Natural killer cell (primary cell): ENCODE measurements at regions not wholly inside any gene's neighbourhood (a gene's known extent, or its start where the extent isn't known, plus 50 kb on each side); places are given as distances from the start of the nearest gene placed in this dataset.

Experiments used
- ATAC-seq, 3 donors: fragments of 150-1000 bp in 2 of 3; fragments of 200-7000 bp in 1 of 3; cut with Tn5 transposase; 1 replicate in 1 of 3; 2 replicates in 2 of 3; pipeline ENCODE4 v1.10.0; 2021; ENCODE audit warnings: mild to moderate bottlenecking in 2 of 3, moderate library complexity in 2 of 3
- DNase-seq, 2 donors: peaks; one replicate each; pipeline versions ENCODE4 v3.0.0 to v3.0.0-alpha.2; 2013 to 2021; ENCODE audit warnings: mixed read lengths in 1 of 2
- H3K27ac ChIP-seq: one replicate; pipeline ENCODE4 v1.5.1; 2013; ENCODE audit warnings: mild to moderate bottlenecking, low read length
- H3K27me3 ChIP-seq: one replicate; pipeline ENCODE4 v1.6.1; 2013; ENCODE audit warnings: low read length; ENCODE audit not compliant: control insufficient read depth, insufficient read depth
- H3K36me3 ChIP-seq: one replicate; pipeline ENCODE4 v1.6.1; 2013; ENCODE audit warnings: low read length; ENCODE audit not compliant: control insufficient read depth, insufficient read depth
- H3K4me1 ChIP-seq: one replicate; pipeline ENCODE4 v1.6.1; 2013; ENCODE audit warnings: low read length; ENCODE audit not compliant: control insufficient read depth, insufficient read depth
- H3K4me3 ChIP-seq: one replicate; pipeline ENCODE4 v1.5.1; 2013; ENCODE audit warnings: low read length
- H3K9me3 ChIP-seq: one replicate; pipeline ENCODE4 v1.6.1; 2013; ENCODE audit warnings: low read length; ENCODE audit not compliant: control insufficient read depth, insufficient read depth
- H3K27ac Mint-ChIP-seq, 2 donors: one replicate each; pipeline ENCODE4 v1.8.0; 2022; ENCODE audit warnings: mild to moderate bottlenecking in 2 of 2, mixed read lengths in 2 of 2, moderate library complexity in 1 of 2
- H3K27me3 Mint-ChIP-seq, 2 donors: one replicate each; pipeline ENCODE4 v1.8.0; 2022; ENCODE audit warnings: low read depth in 2 of 2, mixed read lengths in 2 of 2
- H3K36me3 Mint-ChIP-seq: one replicate; pipeline ENCODE4 v1.8.0; 2022; ENCODE audit warnings: mixed read lengths
- H3K4me1 Mint-ChIP-seq, 2 donors: one replicate each; pipeline ENCODE4 v1.8.0; 2022; ENCODE audit warnings: mixed read lengths in 2 of 2
- H3K4me3 Mint-ChIP-seq: one replicate; pipeline ENCODE4 v1.8.0; 2022; ENCODE audit warnings: mild to moderate bottlenecking, moderate library complexity, mixed read lengths
- H3K9me3 Mint-ChIP-seq, 2 donors: one replicate each; pipeline ENCODE4 v1.8.0; 2022; ENCODE audit warnings: mixed read lengths in 2 of 2
- WGBS: methylation state at CpG from one replicate; pipeline ENCODE4 v1.1.7; 2013; ENCODE audit warnings: missing lambda C conversion rate; ENCODE audit not compliant: insufficient coverage; 5-methylcytosine and 5-hydroxymethylcytosine counted together
- intact Hi-C: fragments of 100-400 bp; cut with micrococcal nuclease; formaldehyde crosslinking; loops from one replicate; pipeline ENCODE4 v1.14.2; 2022
- TF ChIP-seq, protein P1 (sequence below): fragments of 200-600 bp; IDR thresholded peaks from one replicate; pipeline ENCODE4 v1.8.0; 2022; ENCODE audit warnings: antibody characterized with exemption

DNA sequence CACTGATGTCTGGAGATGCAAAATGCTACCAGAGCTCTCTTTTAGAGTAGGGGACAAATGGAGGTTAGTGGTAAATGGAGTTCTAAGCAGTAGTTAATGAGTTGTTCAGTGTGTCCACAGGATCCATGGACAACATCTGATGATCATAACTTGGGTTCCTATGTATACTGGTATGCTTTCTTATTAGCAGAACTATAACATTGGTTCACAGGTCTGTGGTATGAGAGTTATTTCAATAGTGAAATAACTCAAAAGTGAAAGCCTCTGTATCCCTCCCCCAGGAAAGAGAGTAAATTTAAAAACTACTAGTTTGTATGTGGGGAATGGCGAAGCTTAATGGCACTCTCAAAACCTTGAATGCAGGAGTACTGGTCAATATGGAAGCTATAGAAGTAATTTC lies 363.5 kb upstream of the EMCN start:
- WGBS = 85% methylated on average over 1 of the region's 1 CpG
- TF ChIP-seq, protein P1, sequence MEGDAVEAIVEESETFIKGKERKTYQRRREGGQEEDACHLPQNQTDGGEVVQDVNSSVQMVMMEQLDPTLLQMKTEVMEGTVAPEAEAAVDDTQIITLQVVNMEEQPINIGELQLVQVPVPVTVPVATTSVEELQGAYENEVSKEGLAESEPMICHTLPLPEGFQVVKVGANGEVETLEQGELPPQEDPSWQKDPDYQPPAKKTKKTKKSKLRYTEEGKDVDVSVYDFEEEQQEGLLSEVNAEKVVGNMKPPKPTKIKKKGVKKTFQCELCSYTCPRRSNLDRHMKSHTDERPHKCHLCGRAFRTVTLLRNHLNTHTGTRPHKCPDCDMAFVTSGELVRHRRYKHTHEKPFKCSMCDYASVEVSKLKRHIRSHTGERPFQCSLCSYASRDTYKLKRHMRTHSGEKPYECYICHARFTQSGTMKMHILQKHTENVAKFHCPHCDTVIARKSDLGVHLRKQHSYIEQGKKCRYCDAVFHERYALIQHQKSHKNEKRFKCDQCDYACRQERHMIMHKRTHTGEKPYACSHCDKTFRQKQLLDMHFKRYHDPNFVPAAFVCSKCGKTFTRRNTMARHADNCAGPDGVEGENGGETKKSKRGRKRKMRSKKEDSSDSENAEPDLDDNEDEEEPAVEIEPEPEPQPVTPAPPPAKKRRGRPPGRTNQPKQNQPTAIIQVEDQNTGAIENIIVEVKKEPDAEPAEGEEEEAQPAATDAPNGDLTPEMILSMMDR = no peak
- intact Hi-C loops = no loop called here
- Mint-ChIP-seq H3K36me3 (peaks cover 9% of the 10 kb centered on the region), H3K27ac (no peak overlapping the region), H3K9me3 (peaks cover 0 to 6% of the 10 kb centered on the region in 2 donors), H3K4me3 (no peak overlapping the region), H3K27me3 (peaks cover 6 to 32% of the 10 kb centered on the region in 2 donors), H3K4me1 (no peaks in the 10 kb centered on the region)
- no peak for ATAC-seq
- Histone ChIP-seq H3K27me3 (no peaks in the 10 kb centered on the region), H3K4me3 (no peak overlapping the region), H3K4me1 (no peaks in the 10 kb centered on the region), H3K36me3 (no peaks in the 10 kb centered on the region), H3K9me3 (no peaks in the 10 kb centered on the region), H3K27ac (no peak overlapping the region)
- no peak for DNase-seq

DNA sequence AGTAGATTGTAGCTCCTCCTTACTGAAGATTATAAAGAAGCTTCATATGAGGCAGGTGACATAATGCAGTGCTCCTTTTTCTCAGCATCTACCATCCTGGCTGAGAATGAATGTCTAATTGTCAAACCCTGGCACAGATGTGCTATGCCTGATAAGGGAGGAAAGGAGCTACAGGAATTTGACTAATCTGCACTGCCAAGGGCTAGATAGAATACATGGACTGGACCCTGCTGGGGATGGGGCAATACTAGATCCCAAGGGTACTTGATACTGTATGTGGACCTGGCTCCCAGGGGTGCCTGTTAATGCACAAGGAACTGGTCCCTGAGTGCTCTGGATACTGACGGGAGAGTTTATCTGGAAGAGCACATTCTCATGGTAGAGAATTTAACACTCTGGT lies 362.2 kb upstream of the EMCN start:
- H3K36me3 Mint-ChIP-seq = no peaks in the 10 kb centered on the region
- no peaks in the 10 kb centered on the region for H3K9me3 Mint-ChIP-seq
- no peaks in the 10 kb centered on the region for H3K9me3 ChIP-seq
- H3K4me3 Mint-ChIP-seq = no peak overlapping the region
- no peak overlapping the region for H3K27ac Mint-ChIP-seq
- H3K4me1 ChIP-seq = no peaks in the 10 kb centered on the region
- no peaks in the 10 kb centered on the region for H3K4me1 Mint-ChIP-seq
- intact Hi-C loops = no loop called here
- H3K27me3 Mint-ChIP-seq = peaks cover 2 to 23% of the 10 kb centered on the region in 2 donors
- H3K36me3 ChIP-seq = no peaks in the 10 kb centered on the region
- H3K27ac ChIP-seq = no peak overlapping the region
- no peak for ATAC-seq
- no peak for DNase-seq
- 96% methylated on average over 1 of the region's 1 CpG for WGBS
- H3K4me3 ChIP-seq = no peak overlapping the region
- TF ChIP-seq, protein P1 = no peak
- H3K27me3 ChIP-seq = no peaks in the 10 kb centered on the region

DNA sequence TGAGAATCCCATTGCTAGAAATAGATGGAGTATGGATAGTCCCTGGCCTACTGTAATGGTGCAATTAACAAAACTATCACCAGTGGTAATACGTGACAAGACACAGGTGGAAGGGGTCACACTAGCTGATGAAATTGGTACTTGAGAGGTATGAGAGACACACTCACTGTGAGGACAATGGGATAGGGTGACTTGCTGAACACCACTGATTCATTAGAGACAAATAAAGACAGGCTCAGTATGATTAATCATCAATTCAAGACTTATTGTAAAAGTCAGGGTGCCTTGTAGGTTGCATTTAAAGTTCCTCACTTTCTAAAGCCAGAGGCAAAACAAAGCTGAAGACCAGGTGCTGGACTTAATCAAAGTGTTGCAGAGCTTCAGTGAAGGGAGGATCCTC lies 361.6 kb upstream of the EMCN start:
- TF ChIP-seq, protein P1 = no peak
- Histone ChIP-seq H3K4me1 (no peaks in the 10 kb centered on the region), H3K27ac (no peak overlapping the region), H3K27me3 (no peaks in the 10 kb centered on the region), H3K9me3 (no peaks in the 10 kb centered on the region), H3K36me3 (no peaks in the 10 kb centered on the region), H3K4me3 (no peak overlapping the region)
- H3K27ac Mint-ChIP-seq = no peak overlapping the region
- intact Hi-C loops = no loop called here
- H3K9me3 Mint-ChIP-seq = no peaks in the 10 kb centered on the region
- H3K4me3 Mint-ChIP-seq = no peak overlapping the region
- peaks cover 2 to 17% of the 10 kb centered on the region in 2 donors for H3K27me3 Mint-ChIP-seq
- no peaks in the 10 kb centered on the region for H3K4me1 Mint-ChIP-seq
- DNase-seq (no peak), ATAC-seq (no peak)
- 100% methylated on average over 1 of the region's 1 CpG for WGBS
- H3K36me3 Mint-ChIP-seq = no peaks in the 10 kb centered on the region

DNA sequence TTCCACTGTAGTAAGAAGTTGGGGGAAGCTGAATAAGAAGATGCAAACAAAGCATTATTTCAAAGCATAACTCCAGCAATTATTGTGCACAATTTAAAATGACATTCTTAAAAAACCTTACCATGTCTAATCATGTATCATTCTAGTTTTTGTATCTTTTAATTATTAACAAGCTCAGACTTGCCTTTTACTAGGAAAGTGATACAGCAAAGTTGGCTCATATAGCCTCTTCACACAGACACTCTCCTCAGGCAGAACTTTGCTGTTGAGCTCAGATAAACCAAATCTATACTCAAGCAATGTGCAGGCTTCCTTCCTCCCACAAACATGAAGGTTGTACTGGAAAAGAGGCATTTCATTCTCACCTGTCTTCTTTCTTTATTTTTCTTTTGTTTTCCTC lies 358.7 kb upstream of the EMCN start:
- Histone ChIP-seq H3K27me3 (no peaks in the 10 kb centered on the region), H3K4me1 (no peaks in the 10 kb centered on the region), H3K4me3 (no peak overlapping the region), H3K9me3 (no peaks in the 10 kb centered on the region), H3K27ac (no peak overlapping the region), H3K36me3 (no peaks in the 10 kb centered on the region)
- Mint-ChIP-seq H3K27ac (no peak overlapping the region), H3K4me3 (no peak overlapping the region), H3K27me3 (peaks cover 6 to 17% of the 10 kb centered on the region in 2 donors), H3K9me3 (no peaks in the 10 kb centered on the region), H3K4me1 (no peaks in the 10 kb centered on the region), H3K36me3 (no peaks in the 10 kb centered on the region)
- no peak for DNase-seq
- intact Hi-C loops = no loop called here
- no peak for ATAC-seq
- TF ChIP-seq, protein P1 = no peak
